Ishikawa (cell line): ENCODE measurements at regions not wholly inside any gene's neighbourhood (a gene's known extent, or its start where the extent isn't known, plus 50 kb on each side); places are given as distances from the start of the nearest gene placed in this dataset.

Experiments
- CEBPB ChIP-seq: IDR thresholded peaks from 2 replicates; pipeline ENCODE4 v1.6.1; 2012
- EP300 ChIP-seq: IDR thresholded peaks from 2 replicates; pipeline ENCODE4 v1.6.1; 2012; ENCODE audit warnings: borderline replicate concordance
- FOXM1 ChIP-seq: IDR thresholded peaks from 2 replicates; pipeline ENCODE4 v1.6.1; 2012; ENCODE audit warnings: low read depth, borderline replicate concordance
- MAX ChIP-seq: IDR thresholded peaks from 2 replicates; pipeline ENCODE4 v1.6.1; 2012
- NFIC ChIP-seq: IDR thresholded peaks from 2 replicates; pipeline ENCODE4 v1.6.1; 2012
- RAD21 ChIP-seq: IDR thresholded peaks from 2 replicates; pipeline ENCODE4 v1.6.1; 2012; ENCODE audit warnings: low read depth
- TAF1 ChIP-seq: IDR thresholded peaks from 2 replicates; pipeline ENCODE4 v1.6.1; 2012; ENCODE audit warnings: low read depth, mild to moderate bottlenecking
- TEAD4 ChIP-seq: IDR thresholded peaks from 2 replicates; pipeline ENCODE4 v1.6.1; 2012
- USF1 ChIP-seq: IDR thresholded peaks from 2 replicates; pipeline ENCODE4 v1.6.1; 2012
- YY1 ChIP-seq: IDR thresholded peaks from 2 replicates; pipeline ENCODE4 v1.6.1; 2012; ENCODE audit warnings: low read depth
- TF ChIP-seq, protein P1 (sequence below): IDR thresholded peaks from 2 replicates; pipeline ENCODE4 v1.6.1; 2012; ENCODE audit warnings: low read depth, mild to moderate bottlenecking

GRCh38 chr12:91920741-91921140 lies 224.9 kb downstream of the BTG1 start:
- no peak for TF ChIP-seq EP300
- TF ChIP-seq YY1 = no peak
- TF ChIP-seq RAD21 = no peak
- TF ChIP-seq CEBPB = no peak
- TF ChIP-seq, protein P1, sequence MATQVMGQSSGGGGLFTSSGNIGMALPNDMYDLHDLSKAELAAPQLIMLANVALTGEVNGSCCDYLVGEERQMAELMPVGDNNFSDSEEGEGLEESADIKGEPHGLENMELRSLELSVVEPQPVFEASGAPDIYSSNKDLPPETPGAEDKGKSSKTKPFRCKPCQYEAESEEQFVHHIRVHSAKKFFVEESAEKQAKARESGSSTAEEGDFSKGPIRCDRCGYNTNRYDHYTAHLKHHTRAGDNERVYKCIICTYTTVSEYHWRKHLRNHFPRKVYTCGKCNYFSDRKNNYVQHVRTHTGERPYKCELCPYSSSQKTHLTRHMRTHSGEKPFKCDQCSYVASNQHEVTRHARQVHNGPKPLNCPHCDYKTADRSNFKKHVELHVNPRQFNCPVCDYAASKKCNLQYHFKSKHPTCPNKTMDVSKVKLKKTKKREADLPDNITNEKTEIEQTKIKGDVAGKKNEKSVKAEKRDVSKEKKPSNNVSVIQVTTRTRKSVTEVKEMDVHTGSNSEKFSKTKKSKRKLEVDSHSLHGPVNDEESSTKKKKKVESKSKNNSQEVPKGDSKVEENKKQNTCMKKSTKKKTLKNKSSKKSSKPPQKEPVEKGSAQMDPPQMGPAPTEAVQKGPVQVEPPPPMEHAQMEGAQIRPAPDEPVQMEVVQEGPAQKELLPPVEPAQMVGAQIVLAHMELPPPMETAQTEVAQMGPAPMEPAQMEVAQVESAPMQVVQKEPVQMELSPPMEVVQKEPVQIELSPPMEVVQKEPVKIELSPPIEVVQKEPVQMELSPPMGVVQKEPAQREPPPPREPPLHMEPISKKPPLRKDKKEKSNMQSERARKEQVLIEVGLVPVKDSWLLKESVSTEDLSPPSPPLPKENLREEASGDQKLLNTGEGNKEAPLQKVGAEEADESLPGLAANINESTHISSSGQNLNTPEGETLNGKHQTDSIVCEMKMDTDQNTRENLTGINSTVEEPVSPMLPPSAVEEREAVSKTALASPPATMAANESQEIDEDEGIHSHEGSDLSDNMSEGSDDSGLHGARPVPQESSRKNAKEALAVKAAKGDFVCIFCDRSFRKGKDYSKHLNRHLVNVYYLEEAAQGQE = no peak
- TF ChIP-seq MAX = no peak
- no peak for TF ChIP-seq TEAD4
- TF ChIP-seq NFIC = no peak
- TF ChIP-seq USF1 = no peak
- no peak for TF ChIP-seq FOXM1
- no peak for TF ChIP-seq TAF1
